H7 (cell line): ENCODE measurements at regions not wholly inside any gene's neighbourhood (a gene's known extent, or its start where the extent isn't known, plus 50 kb on each side); places are given as distances from the start of the nearest gene placed in this dataset.

Source experiments
- DNase-seq: peaks from one replicate; pipeline ENCODE4 v3.0.0; 2012
- H3K27me3 ChIP-seq: 2 replicates; pipeline ENCODE4 v1.6.0; 2011; ENCODE audit warnings: mild to moderate bottlenecking, low read length; ENCODE audit not compliant: control insufficient read depth, insufficient read depth
- H3K36me3 ChIP-seq: replicated peaks from 2 replicates; pipeline ENCODE4 v1.5.1; 2011; ENCODE audit warnings: low read length; ENCODE audit not compliant: control insufficient read depth, insufficient read depth
- H3K4me3 ChIP-seq: 2 replicates; pipeline ENCODE4 v1.5.1; 2011; ENCODE audit warnings: low read depth, mild to moderate bottlenecking, control low read depth, low read length, moderate library complexity; ENCODE audit not compliant: insufficient read depth

DNA sequence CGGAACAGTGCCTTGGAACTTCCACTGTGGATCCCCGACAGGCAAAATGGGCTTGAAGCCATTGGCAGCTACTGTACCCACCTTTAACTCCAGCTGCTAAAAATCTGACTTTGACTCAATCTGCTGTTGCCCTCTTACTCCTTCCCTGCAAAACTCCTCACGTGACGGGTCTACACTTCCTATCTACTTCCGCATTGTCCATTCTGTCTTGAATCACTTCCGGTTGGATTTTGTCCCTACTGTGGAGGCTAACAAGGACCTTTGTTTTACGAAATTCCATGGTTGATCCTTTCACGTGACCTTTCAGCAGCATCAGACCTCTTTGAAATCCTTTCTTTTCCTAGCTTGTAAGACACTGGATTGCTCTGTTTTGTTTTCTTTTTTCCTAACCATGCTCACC is 268.4 kb downstream of the PRDM2 start:
- no peak for DNase-seq
- no peak overlapping the region for H3K4me3 ChIP-seq
- peaks cover 1% of the 10 kb centered on the region; the same call in 1 of the 2 replicates for H3K27me3 ChIP-seq
- H3K36me3 ChIP-seq = no peaks in the 10 kb centered on the region

- no peaks in the 10 kb centered on the region for H3K36me3 ChIP-seq
- no peak for DNase-seq
- H3K27me3 ChIP-seq = peaks cover 1% of the 10 kb centered on the region; the same call in 1 of the 2 replicates
- H3K4me3 ChIP-seq = no peak overlapping the region
Measured at GRCh38 chr1:13970631-13971247, 270.8 kb downstream of the PRDM2 start.

DNA sequence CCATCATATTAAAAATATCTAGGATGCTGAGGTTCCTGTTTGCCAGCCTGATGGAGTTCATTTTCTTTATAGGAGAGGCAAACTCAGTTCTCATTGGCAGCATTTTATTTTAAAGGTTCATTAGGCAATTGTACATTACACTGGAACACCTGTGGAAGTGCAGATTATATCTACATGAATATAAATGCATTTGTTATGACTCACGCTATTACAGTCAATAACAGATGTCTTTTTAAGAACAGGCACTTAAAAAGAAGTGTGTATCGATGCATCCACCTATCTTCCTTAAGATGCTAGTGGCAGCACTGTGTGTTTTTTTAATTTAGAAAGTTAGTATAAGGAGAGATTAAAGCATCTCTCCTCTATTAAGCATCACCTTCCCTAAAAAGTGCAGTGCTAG is 276.5 kb downstream of the PRDM2 start:
- Histone ChIP-seq H3K27me3 (no peaks in the 10 kb centered on the region; the same call in 1 of the 2 replicates), H3K4me3 (no peak overlapping the region), H3K36me3 (no peaks in the 10 kb centered on the region)
- no peak for DNase-seq

DNA sequence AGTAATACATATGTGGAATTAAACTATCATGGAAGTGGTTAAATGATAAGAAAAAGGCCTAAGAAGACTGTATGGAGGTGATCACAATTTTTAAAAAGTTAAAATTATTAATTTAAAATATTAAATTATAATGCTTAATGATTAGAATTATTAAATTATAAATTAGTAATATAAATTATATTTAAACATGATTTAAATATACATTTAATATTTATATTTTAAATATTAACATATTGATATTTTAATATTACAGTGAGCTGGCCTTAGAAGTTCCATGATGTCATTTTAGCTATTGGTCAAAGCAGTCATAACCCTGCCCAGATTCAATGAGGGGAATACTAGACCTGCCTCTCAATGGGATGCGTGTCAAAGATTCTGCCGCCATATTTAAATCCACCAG is 281.2 kb downstream of the PRDM2 start:
- H3K4me3 ChIP-seq = no peak overlapping the region
- DNase-seq = no peak
- no peaks in the 10 kb centered on the region for H3K36me3 ChIP-seq
- H3K27me3 ChIP-seq = no peaks in the 10 kb centered on the region; the same call in 1 of the 2 replicates

- Histone ChIP-seq H3K4me3 (no peak overlapping the region), H3K27me3 (no peaks in the 10 kb centered on the region), H3K36me3 (no peaks in the 10 kb centered on the region)
- DNase-seq = no peak
Measured at GRCh38 chr1:13983393-13983792, 283.4 kb downstream of the PRDM2 start.

DNA sequence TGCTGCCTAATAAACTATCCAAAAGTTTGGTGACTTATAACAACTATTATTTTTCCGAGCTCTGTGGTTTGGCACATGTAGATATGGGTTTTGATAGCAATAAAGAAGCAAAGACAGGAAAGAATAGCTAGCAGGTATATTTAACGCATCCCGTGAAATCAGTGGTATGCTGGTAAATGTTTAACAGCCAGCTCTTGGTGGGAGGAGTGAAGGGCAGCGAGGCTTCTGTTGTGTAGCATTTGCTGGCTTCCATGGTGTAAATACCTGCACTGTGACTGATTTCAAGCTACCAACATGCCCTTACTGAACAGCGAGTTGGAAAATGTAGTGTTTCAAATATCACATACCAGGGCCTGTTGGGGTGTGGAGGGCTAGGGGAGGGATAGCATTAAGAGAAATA is 291.0 kb downstream of the PRDM2 start:
- H3K36me3 ChIP-seq = no peaks in the 10 kb centered on the region
- DNase-seq = no peak
- no peaks in the 10 kb centered on the region for H3K27me3 ChIP-seq
- H3K4me3 ChIP-seq = no peak overlapping the region

DNA sequence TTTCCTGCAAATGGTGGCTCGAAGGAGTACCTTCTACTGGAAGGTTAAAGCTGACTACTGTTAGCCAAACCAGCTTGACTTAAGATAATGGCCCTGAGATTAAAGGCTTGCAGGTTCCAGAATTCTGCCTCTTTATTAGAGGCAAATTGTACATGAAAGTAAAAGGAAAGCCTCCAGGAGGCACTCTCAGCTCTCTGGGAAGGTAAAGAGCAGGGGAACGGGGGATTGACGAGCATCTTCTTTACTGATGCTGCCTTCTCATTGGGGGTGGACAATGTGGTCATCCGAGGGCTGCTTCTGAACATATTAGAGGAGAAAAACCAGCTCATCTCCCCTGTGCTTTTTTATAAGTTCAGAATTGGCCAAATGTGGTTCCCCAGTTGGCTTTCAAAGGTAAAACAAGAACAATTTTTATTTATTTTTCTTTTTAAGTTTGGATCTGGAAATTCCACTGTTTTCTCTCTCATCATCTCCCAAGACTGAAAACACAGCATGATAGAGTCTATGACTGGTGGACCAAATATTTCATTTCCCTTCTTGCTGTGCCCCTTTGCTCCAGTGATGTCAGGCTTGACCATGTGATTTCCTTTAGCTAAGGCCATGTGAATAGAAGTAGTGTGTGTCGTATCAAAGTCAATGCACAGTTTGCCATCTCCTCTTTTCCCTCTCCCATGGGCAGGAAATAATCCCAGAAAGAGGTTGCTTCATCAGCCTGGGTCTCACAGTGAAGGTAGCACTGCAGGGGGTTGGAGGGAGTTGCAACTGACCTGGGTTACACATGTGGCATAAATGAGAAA is 292.7 kb downstream of the PRDM2 start:
- H3K27me3 ChIP-seq = no peaks in the 10 kb centered on the region
- DNase-seq = peak; percentile 48
- no peaks in the 10 kb centered on the region for H3K36me3 ChIP-seq

GRCh38 chr1:13994386-13994785 is 294.4 kb downstream of the PRDM2 start:
- Histone ChIP-seq H3K27me3 (no peaks in the 10 kb centered on the region), H3K36me3 (no peaks in the 10 kb centered on the region), H3K4me3 (no peak overlapping the region)
- no peak for DNase-seq

More for the DNA sequence above, 292.7 kb downstream of the PRDM2 start:
- H3K4me3 ChIP-seq = no peak overlapping the region

DNA sequence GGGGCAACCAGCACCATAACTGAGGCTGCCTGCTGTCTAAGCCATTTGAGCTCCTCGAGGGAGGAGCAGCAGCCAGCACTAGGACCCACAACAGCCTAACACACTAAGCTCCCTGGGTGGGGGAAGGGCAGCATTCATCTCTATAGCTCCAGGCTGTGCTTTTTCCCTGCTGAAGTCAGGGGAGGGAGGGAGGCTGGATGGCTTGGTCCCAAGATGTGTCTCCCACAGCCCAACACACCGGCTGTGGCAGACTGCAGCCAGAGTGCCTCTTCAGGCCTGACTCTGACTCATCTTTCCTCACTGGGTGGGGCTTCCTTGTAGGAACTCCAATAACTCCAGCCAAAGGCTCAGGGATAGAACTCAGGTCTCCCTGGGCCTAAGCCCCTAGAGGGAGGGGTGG is 296.3 kb downstream of the PRDM2 start:
- DNase-seq = no peak
- Histone ChIP-seq H3K27me3 (no peaks in the 10 kb centered on the region), H3K4me3 (no peak overlapping the region), H3K36me3 (no peaks in the 10 kb centered on the region)

DNA sequence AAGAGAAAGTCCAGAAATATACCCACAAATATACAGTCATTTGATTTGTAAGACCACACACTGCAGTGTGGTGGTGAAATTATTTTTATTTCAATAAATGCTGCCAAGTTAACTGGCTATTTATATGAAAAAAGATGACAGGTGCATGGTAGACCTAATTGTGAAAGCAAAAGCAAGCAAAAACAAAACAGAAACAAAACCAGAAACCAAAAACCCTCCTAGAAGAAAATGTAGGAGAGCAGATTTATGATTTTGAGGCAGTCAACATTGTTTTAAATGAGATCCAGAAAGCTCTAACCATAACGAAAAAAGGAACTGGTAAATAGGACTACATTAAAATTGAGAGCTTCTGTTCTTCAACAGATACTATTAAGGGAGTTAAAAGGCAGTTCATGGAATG is 303.6 kb downstream of the PRDM2 start:
- no peak for DNase-seq
- H3K4me3 ChIP-seq = no peak overlapping the region
- H3K27me3 ChIP-seq = no peaks in the 10 kb centered on the region
- H3K36me3 ChIP-seq = no peaks in the 10 kb centered on the region

- Histone ChIP-seq H3K4me3 (no peak overlapping the region), H3K27me3 (peaks cover 2% of the 10 kb centered on the region; the same call in 1 of the 2 replicates), H3K36me3 (no peaks in the 10 kb centered on the region)
- DNase-seq = no peak
Measured at GRCh38 chr1:14009582-14009981, 309.6 kb downstream of the PRDM2 start.

GRCh38 chr1:14010476-14010875 is 310.5 kb downstream of the PRDM2 start:
- DNase-seq = no peak
- H3K27me3 ChIP-seq = peaks cover 2% of the 10 kb centered on the region; the same call in 1 of the 2 replicates
- no peaks in the 10 kb centered on the region for H3K36me3 ChIP-seq
- H3K4me3 ChIP-seq = no peak overlapping the region

DNA sequence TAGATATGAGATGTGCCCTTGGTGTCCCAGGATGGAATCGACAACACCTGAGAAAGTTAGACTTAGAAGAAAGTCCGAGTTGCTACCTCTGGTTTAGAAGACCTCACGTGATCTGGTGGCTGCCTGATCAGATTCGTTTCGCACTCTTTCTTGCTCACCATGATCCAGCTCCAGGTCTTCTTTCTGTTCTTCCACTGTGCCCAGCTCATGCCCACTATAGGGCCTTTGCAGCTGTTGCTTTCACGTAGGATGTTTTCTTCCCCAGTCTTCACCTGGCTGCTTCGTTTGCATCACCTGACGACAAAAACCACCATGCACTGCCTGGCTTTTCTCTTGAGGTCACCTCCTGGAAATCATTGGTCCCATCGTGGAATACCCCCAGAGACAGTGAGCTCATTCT is 311.1 kb downstream of the PRDM2 start:
- no peaks in the 10 kb centered on the region for H3K36me3 ChIP-seq
- DNase-seq = no peak
- peaks cover 2% of the 10 kb centered on the region; the same call in 1 of the 2 replicates for H3K27me3 ChIP-seq
- H3K4me3 ChIP-seq = no peak overlapping the region

DNA sequence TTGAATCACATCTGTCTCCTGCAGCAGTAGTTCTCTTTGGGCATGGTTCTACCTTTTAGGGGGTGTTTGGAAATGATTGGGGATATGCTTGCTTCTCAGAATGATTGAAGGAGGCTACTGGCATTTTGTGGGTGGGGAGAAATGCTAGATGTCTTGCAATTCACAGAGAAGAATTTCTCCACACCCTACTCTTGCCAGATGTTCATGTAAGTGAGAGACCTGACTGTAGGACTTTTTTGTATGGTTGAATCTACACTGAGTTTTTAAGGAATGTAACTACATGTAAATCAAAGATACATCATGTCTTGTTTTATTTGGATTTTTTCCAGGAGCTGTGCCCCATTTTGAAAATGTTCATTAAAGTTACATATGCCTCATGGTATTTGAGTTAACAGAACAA is 311.9 kb downstream of the PRDM2 start:
- Histone ChIP-seq H3K27me3 (peaks cover 2% of the 10 kb centered on the region; the same call in 1 of the 2 replicates), H3K4me3 (no peak overlapping the region), H3K36me3 (no peaks in the 10 kb centered on the region)
- DNase-seq = no peak

GRCh38 chr1:14014929-14015328 is 314.9 kb downstream of the PRDM2 start:
- DNase-seq = no peak
- Histone ChIP-seq H3K36me3 (no peaks in the 10 kb centered on the region), H3K4me3 (no peak overlapping the region), H3K27me3 (peaks cover 2% of the 10 kb centered on the region; the same call in 1 of the 2 replicates)
